ENCODE measurements at regions not wholly inside any gene's neighbourhood (a gene's known extent, or its start where the extent isn't known, plus 50 kb on each side); places are given as distances from the start of the nearest gene placed in this dataset.

DNA sequence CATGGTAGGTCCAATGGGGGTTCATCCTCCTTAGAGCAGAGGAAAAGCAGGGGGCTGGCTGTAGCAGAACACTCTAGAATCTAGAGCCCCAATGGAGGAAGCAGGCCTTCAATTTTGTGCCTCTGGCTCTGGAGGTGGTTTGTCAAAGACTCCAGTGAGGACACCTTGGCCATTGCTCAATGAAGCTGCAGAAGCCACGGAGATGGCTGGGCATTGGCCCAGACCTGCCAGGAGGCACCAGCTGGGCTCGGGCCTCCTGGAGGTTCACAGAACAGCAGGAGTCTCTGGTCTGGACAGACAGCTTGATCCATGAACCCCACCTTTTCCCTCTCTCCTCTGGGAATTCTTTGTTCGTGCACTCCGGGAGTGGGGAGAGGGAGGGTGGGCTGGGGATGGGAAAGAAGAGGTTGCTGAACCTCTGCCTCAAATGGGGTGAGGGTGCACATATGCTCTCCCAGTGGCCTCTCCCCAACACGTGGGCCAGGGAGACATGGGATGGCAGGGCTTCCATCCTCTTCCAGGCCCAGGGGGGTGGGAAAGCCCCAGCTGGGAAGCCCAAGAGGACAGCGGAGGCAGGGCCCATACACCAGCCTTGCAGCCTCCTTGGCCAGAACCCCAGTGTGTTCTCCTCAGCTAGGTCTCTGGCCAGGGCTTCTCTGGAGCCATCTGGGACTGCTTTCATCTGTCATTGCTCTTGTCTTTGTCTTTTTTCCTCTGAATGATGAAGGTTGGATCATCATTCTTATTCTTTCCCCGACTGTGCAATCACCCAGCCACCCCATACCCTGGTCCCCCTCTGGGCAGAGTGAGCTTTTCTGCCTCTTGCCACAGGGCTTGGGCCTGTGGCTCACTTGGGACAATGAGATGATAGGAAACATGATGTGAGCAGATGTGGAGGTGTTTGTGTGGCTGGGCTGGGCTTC, 1019.4 kb downstream of the BRD1 start (continued):
- TF ChIP-seq, protein P1, sequence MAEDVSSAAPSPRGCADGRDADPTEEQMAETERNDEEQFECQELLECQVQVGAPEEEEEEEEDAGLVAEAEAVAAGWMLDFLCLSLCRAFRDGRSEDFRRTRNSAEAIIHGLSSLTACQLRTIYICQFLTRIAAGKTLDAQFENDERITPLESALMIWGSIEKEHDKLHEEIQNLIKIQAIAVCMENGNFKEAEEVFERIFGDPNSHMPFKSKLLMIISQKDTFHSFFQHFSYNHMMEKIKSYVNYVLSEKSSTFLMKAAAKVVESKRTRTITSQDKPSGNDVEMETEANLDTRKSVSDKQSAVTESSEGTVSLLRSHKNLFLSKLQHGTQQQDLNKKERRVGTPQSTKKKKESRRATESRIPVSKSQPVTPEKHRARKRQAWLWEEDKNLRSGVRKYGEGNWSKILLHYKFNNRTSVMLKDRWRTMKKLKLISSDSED (CRISPR knock-in tag; IDR thresholded peaks at IDR 0.05), result no peak
- TF ChIP-seq ZNF350 (CRISPR knock-in tag; IDR thresholded peaks at IDR 0.05; ENCODE audit: borderline replicate concordance, low read depth), result no peak
- TF ChIP-seq DDIT3 (CRISPR knock-in tag; IDR thresholded peaks at IDR 0.05), result no peak
- no peak for TF ChIP-seq ZNF709 (CRISPR knock-in tag; IDR thresholded peaks at IDR 0.05)
- no peak for TF ChIP-seq GFI1 (CRISPR knock-in tag; IDR thresholded peaks at IDR 0.05; ENCODE audit: borderline replicate concordance)
- TF ChIP-seq POLR2AphosphoS2 (IDR thresholded peaks at IDR 0.05; ENCODE audit: low read depth, low read length), result no peak
- no peak for TF ChIP-seq BORCS8-MEF2B (CRISPR knock-in tag; IDR thresholded peaks at IDR 0.05)
- TF ChIP-seq POLR2A (IDR thresholded peaks at IDR 0.05; ENCODE audit: insufficient read depth in 1 of 2, low read depth in 2 of 2, low read length in 2 of 2), result no peak
- TF ChIP-seq ZKSCAN8 (CRISPR knock-in tag; IDR thresholded peaks at IDR 0.05; ENCODE audit: borderline replicate concordance), result no peak
- no peak for TF ChIP-seq IRF2 (CRISPR knock-in tag; IDR thresholded peaks at IDR 0.05)
- TF ChIP-seq ZNF138 (CRISPR knock-in tag; IDR thresholded peaks at IDR 0.05; ENCODE audit: low read depth), result no peak

- BruUV-seq (replicated peaks), result no TSS peak
- no peak overlapping the region for H2AFZ ChIP-seq (ENCODE audit: low read length)
- TF ChIP-seq, protein P2, sequence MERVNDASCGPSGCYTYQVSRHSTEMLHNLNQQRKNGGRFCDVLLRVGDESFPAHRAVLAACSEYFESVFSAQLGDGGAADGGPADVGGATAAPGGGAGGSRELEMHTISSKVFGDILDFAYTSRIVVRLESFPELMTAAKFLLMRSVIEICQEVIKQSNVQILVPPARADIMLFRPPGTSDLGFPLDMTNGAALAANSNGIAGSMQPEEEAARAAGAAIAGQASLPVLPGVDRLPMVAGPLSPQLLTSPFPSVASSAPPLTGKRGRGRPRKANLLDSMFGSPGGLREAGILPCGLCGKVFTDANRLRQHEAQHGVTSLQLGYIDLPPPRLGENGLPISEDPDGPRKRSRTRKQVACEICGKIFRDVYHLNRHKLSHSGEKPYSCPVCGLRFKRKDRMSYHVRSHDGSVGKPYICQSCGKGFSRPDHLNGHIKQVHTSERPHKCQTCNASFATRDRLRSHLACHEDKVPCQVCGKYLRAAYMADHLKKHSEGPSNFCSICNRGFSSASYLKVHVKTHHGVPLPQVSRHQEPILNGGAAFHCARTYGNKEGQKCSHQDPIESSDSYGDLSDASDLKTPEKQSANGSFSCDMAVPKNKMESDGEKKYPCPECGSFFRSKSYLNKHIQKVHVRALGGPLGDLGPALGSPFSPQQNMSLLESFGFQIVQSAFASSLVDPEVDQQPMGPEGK (CRISPR knock-in tag; IDR thresholded peaks at IDR 0.05), result no peak
- TF ChIP-seq PREB (CRISPR knock-in tag; IDR thresholded peaks at IDR 0.05) (no peak), MIER2 (CRISPR knock-in tag; IDR thresholded peaks at IDR 0.05) (no peak), ZNF230 (CRISPR knock-in tag; IDR thresholded peaks at IDR 0.05) (no peak), CEBPG (CRISPR knock-in tag; IDR thresholded peaks at IDR 0.05) (no peak), ZNF619 (CRISPR knock-in tag; IDR thresholded peaks at IDR 0.05) (no peak), ZFP62 (CRISPR knock-in tag; IDR thresholded peaks at IDR 0.05) (no peak)
- TF ChIP-seq, protein P3, sequence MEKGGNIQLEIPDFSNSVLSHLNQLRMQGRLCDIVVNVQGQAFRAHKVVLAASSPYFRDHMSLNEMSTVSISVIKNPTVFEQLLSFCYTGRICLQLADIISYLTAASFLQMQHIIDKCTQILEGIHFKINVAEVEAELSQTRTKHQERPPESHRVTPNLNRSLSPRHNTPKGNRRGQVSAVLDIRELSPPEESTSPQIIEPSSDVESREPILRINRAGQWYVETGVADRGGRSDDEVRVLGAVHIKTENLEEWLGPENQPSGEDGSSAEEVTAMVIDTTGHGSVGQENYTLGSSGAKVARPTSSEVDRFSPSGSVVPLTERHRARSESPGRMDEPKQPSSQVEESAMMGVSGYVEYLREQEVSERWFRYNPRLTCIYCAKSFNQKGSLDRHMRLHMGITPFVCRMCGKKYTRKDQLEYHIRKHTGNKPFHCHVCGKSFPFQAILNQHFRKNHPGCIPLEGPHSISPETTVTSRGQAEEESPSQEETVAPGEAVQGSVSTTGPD (CRISPR knock-in tag; IDR thresholded peaks at IDR 0.05), result no peak
Measured at GRCh38 chr22:48807155-48807554, 1020.5 kb downstream of the BRD1 start.

More at GRCh38 chr22:48807155-48807554, 1020.5 kb downstream of the BRD1 start:
- H3K27me3 ChIP-seq (ENCODE audit: control insufficient read depth in 1 of 2, insufficient read depth in 2 of 2, low read length in 2 of 2), result peaks cover 0 to 35% of the 10 kb centered on the region in 2 experiments; a peak in 2 of 5 replicates
- DNase-seq (ENCODE audit: low spot score) (no peak), FAIRE-seq (no peak), ATAC-seq (no peak)
- POLR2A ChIA-PET, result no interaction called here
- peaks cover 7% of the 10 kb centered on the region for H3K4me1 ChIP-seq (ENCODE audit: insufficient read depth, low read length)
- H3K36me3 ChIP-seq (replicated peaks in 1 of 2; ENCODE audit: control insufficient read depth in 1 of 2, insufficient read depth in 2 of 2, low read length in 2 of 2), result no peaks in the 10 kb centered on the region
- no peak overlapping the region for H3K9ac ChIP-seq (ENCODE audit: insufficient read depth, low read depth, low read length)
- no peaks in the 10 kb centered on the region for H3K9me3 ChIP-seq (ENCODE audit: low read length)
- H4K20me1 ChIP-seq (ENCODE audit: insufficient read depth, low read length), result no peaks in the 10 kb centered on the region
- no peak overlapping the region for H3K4me2 ChIP-seq (ENCODE audit: low read depth, low read length)
- H3K27ac ChIP-seq (ENCODE audit: extremely low read length, insufficient read depth, low read length), result no peak overlapping the region
- in situ Hi-C loops (cut with HindIII; ENCODE audit: extremely low pct_ligation_motif_present, low pct_unique_long_range_greater_than_20kb) (no loop called here), intact Hi-C loops (cut with micrococcal nuclease; ENCODE audit: unreplicated experiment) (no loop called here)
- 66% methylated on average over 7 of the region's 17 CpGs for WGBS (ENCODE audit: low lambda C conversion rate)
- CTCF ChIA-PET (ENCODE audit: low intra/inter-chr PET ratio, low total read pairs), result no interaction called here
- no peaks in the 10 kb centered on the region for H3K79me2 ChIP-seq (ENCODE audit: insufficient read depth, low read length)
- H3K4me3 ChIP-seq (replicated peaks in 1 of 3; ENCODE audit: insufficient read depth in 1 of 3, low read depth in 2 of 3, low read length in 3 of 3), result no peak overlapping the region

Measured in HepG2 (cell line).